SK-N-SH (cell line): ENCODE measurements at regions not wholly inside any gene's neighbourhood (a gene's known extent, or its start where the extent isn't known, plus 50 kb on each side); places are given as distances from the start of the nearest gene placed in this dataset.
"Not testable (repeated sequence)": the region's sequence is repeated elsewhere in the genome, so short reads cannot be mapped to it uniquely, and the experiment has no call there.

Experiments used
- CTCF ChIA-PET: fragments of 300-600, 350-600 bp; formaldehyde crosslinking; extraction: SDS; loops from one replicate; lab custom pipeline; 2021; lab: Yijun Ruan, JAX
- POLR2A ChIA-PET: fragments of 350-600 bp; sonication (Branson Sonifier 250); formaldehyde crosslinking; extraction: SDS; loops from one replicate; lab custom pipeline; 2020; ENCODE audit warnings: antibody characterized with exemption, inconsistent platforms; lab: Yijun Ruan, JAX
- DNase-seq: peaks from one replicate; pipeline ENCODE4 v3.0.0; 2012
- H2AFZ ChIP-seq: fragments of 200-600 bp; sonication (generic); 2 replicates; pipeline ENCODE4 v1.8.1; 2016; ENCODE audit warnings: antibody characterized with exemption, mild to moderate bottlenecking, low read depth
- H3F3A ChIP-seq: fragments of 200-600 bp; sonication (generic); replicated peaks from 2 replicates; pipeline ENCODE3; 2016; ENCODE audit warnings: antibody characterized with exemption, mild to moderate bottlenecking; ENCODE audit not compliant: insufficient read depth
- H3K27ac ChIP-seq, 2 experiments: fragments of 200-500 bp in 1 of 2; fragments of 200-600 bp in 1 of 2; sonication (Bioruptor generic) in 1 of 2; sonication (generic), shearing (Covaris generic) in 1 of 2; 2 replicates each; pipeline versions ENCODE4 v1.5.1 to v1.6.1; 2014 to 2016; ENCODE audit warnings: low read depth in 2 of 2, inconsistent platforms in 1 of 2, low read length in 1 of 2, mild to moderate bottlenecking in 1 of 2, mixed read lengths in 1 of 2
- H3K27me3 ChIP-seq: fragments of 200-600 bp; sonication (generic), shearing (Covaris generic); 2 replicates; pipeline ENCODE4 v1.6.1; 2016; ENCODE audit warnings: mixed run types; ENCODE audit not compliant: insufficient read depth
- H3K36me3 ChIP-seq, 2 experiments: fragments of 200-500 bp in 1 of 2; fragments of 200-600 bp in 1 of 2; sonication (Bioruptor generic) in 1 of 2; sonication (generic) in 1 of 2; replicated peaks in 1 of 2; 2 replicates each; pipeline versions ENCODE3 to v1.5.1; 2014 to 2016; ENCODE audit warnings: low read length in 1 of 2, mild to moderate bottlenecking in 1 of 2; ENCODE audit not compliant: insufficient read depth in 2 of 2, control insufficient read depth in 1 of 2
- H3K4me1 ChIP-seq, 2 experiments: fragments of 200-500 bp in 1 of 2; fragments of 200-600 bp in 1 of 2; sonication (Bioruptor generic) in 1 of 2; sonication (generic), shearing (Covaris generic) in 1 of 2; 2 replicates each; pipeline versions ENCODE4 v1.5.1 to v1.6.1; 2014 to 2016; ENCODE audit warnings: low read depth in 1 of 2, low read length in 1 of 2, mixed run types in 1 of 2; ENCODE audit not compliant: insufficient read depth in 2 of 2, control insufficient read depth in 1 of 2
- H3K4me2 ChIP-seq: fragments of 200-600 bp; sonication (generic), shearing (Covaris generic); 2 replicates; pipeline ENCODE4 v1.6.1; 2017; ENCODE audit warnings: mixed run types
- H3K4me3 ChIP-seq, 2 experiments: fragments of 200-500 bp in 1 of 2; fragments of 200-600 bp in 1 of 2; sonication (Bioruptor generic) in 1 of 2; sonication (generic), shearing (Covaris generic) in 1 of 2; 2 replicates each; pipeline versions ENCODE4 v1.5.1 to v1.8.1; 2014 to 2016; ENCODE audit warnings: low read depth in 2 of 2, inconsistent platforms in 1 of 2, low read length in 1 of 2, mild to moderate bottlenecking in 1 of 2, mixed read lengths in 1 of 2, moderate library complexity in 1 of 2
- H3K79me2 ChIP-seq: fragments of 200-600 bp; sonication (generic); 2 replicates; pipeline ENCODE4 v1.8.1; 2017; ENCODE audit warnings: mild to moderate bottlenecking; ENCODE audit not compliant: insufficient read depth
- H3K9ac ChIP-seq: fragments of 200-600 bp; sonication (generic); 2 replicates; pipeline ENCODE4 v1.6.1; 2017; ENCODE audit warnings: mixed run types
- H3K9me2 ChIP-seq: fragments of 200-600 bp; sonication (generic); 2 replicates; pipeline ENCODE4 v1.6.1; 2017; ENCODE audit warnings: mixed run types
- H3K9me3 ChIP-seq: fragments of 200-600 bp; sonication (generic); 2 replicates; pipeline ENCODE4 v1.6.1; 2017; ENCODE audit warnings: mixed run types, mild to moderate bottlenecking, moderate library complexity
- H4K20me1 ChIP-seq: fragments of 200-600 bp; sonication (generic); 2 replicates; pipeline ENCODE4 v1.6.1; 2017; ENCODE audit warnings: mild to moderate bottlenecking, mixed run types; ENCODE audit not compliant: insufficient read depth
- CTCF ChIP-seq: fragments of 200-600 bp; sonication (generic); IDR thresholded peaks from 2 replicates; pipeline ENCODE4 v1.6.1; 2017; ENCODE audit warnings: antibody characterized with exemption, mild to moderate bottlenecking, moderate library complexity
- FOSL2 ChIP-seq: IDR thresholded peaks from 2 replicates; pipeline ENCODE4 v1.4.0; 2012; ENCODE audit warnings: low read depth, mild to moderate bottlenecking, moderate library complexity, borderline replicate concordance
- GABPA ChIP-seq: IDR thresholded peaks from 2 replicates; pipeline ENCODE4 v1.4.0; 2012; ENCODE audit warnings: low read depth, mild to moderate bottlenecking
- JUND ChIP-seq: IDR thresholded peaks from 2 replicates; pipeline ENCODE4 v1.4.0; 2012
- MAX ChIP-seq: IDR thresholded peaks from 2 replicates; pipeline ENCODE4 v1.4.0; 2012; ENCODE audit warnings: low read depth
- MXI1 ChIP-seq: IDR thresholded peaks from 2 replicates; pipeline ENCODE4 v1.6.1; 2012; ENCODE audit warnings: mild to moderate bottlenecking, low read depth, low read length, improper control_type of control experiment
- NRF1 ChIP-seq: IDR thresholded peaks from 2 replicates; pipeline ENCODE4 v1.6.1; 2012; ENCODE audit warnings: low read depth, mild to moderate bottlenecking, low read length
- PBX3 ChIP-seq: IDR thresholded peaks from 2 replicates; pipeline ENCODE4; 2012
- POLR2AphosphoS5 ChIP-seq: IDR thresholded peaks from 2 replicates; pipeline ENCODE4 v1.6.1; 2012; ENCODE audit warnings: low read depth, low read length
- RCOR1 ChIP-seq: fragments of 150-350 bp; IDR thresholded peaks from 2 replicates; pipeline ENCODE4 v1.6.1; 2017; ENCODE audit warnings: antibody characterized with exemption, low read length
- RFX5 ChIP-seq: IDR thresholded peaks from 2 replicates; pipeline ENCODE4 v1.6.1; 2012; ENCODE audit warnings: mild to moderate bottlenecking, improper control_type of control experiment, low read length
- RXRA ChIP-seq: IDR thresholded peaks from 2 replicates; pipeline ENCODE4 v1.4.0; 2012; ENCODE audit warnings: low read depth, mild to moderate bottlenecking, borderline replicate concordance
- SMC3 ChIP-seq: IDR thresholded peaks from 2 replicates; pipeline ENCODE4 v1.6.1; 2012; ENCODE audit warnings: low read depth, low read length, improper control_type of control experiment
- TAF1 ChIP-seq: IDR thresholded peaks from 2 replicates; pipeline ENCODE4 v1.6.1; 2012; ENCODE audit warnings: low read depth, mild to moderate bottlenecking, low read length, moderate library complexity, borderline replicate concordance
- USF1 ChIP-seq: IDR thresholded peaks from 2 replicates; pipeline ENCODE4 v1.4.0; 2012; ENCODE audit warnings: low read depth, borderline replicate concordance
- USF2 ChIP-seq: fragments of 150-350 bp; IDR thresholded peaks from 2 replicates; pipeline ENCODE4 v1.6.1; 2017; ENCODE audit warnings: antibody characterized with exemption, low read length, low read depth, borderline replicate concordance
- ZBTB33 ChIP-seq: IDR thresholded peaks from 2 replicates; pipeline ENCODE4 v1.4.0; 2012; ENCODE audit warnings: low read depth, borderline replicate concordance
- WGBS: methylation state at CpG from one replicate; pipeline ENCODE4 v1.1.6; 2017; ENCODE audit warnings: low lambda C conversion rate; 5-methylcytosine and 5-hydroxymethylcytosine counted together

- CTCF ChIA-PET, H3K4me3 ChIP-seq, H3K9me3 ChIP-seq, H4K20me1 ChIP-seq, H3K9me2 ChIP-seq, H3F3A ChIP-seq, POLR2A ChIA-PET, H3K27ac ChIP-seq, H3K36me3 ChIP-seq, H3K4me1 ChIP-seq, H3K9ac ChIP-seq, H3K4me2 ChIP-seq, DNase-seq, H3K79me2 ChIP-seq, H3K27me3 ChIP-seq, H2AFZ ChIP-seq: not testable (repeated sequence)
- WGBS, result 40% methylated on average over 6 of the region's 8 CpGs
Observed at GRCh38 chr4:160365383-160365782, 1262.5 kb downstream of the RAPGEF2 start.

- Histone ChIP-seq H3K4me1 (no peaks in the 10 kb centered on the region), H3K4me3 (no peak overlapping the region), H3K9me3 (no peaks in the 10 kb centered on the region), H3F3A (no peaks in the 10 kb centered on the region), H3K27ac (no peak overlapping the region), H3K36me3 (no peaks in the 10 kb centered on the region), H3K4me2 (no peak overlapping the region), H3K9me2 (no peaks in the 10 kb centered on the region), H3K79me2 (no peaks in the 10 kb centered on the region), H3K27me3 (no peaks in the 10 kb centered on the region), H4K20me1 (no peaks in the 10 kb centered on the region), H3K9ac (no peak overlapping the region), H2AFZ (no peak overlapping the region)
- POLR2A ChIA-PET, result no interaction called here
- CTCF ChIA-PET, result interaction anchor here (0.7 kb wide), 1 partner anchor 1799 kb away, joined by 3 read pairs; no protein-coding TSS in a partner anchor
- no peak for DNase-seq
- no peak for TF ChIP-seq SMC3
- TF ChIP-seq NRF1, result no peak
- TF ChIP-seq RCOR1, result no peak
- TF ChIP-seq USF2, result no peak
- 13% methylated on average over 2 of the region's 2 CpGs for WGBS
Observed at GRCh38 chr4:160370046-160370445, 1267.2 kb downstream of the RAPGEF2 start.

- Histone ChIP-seq H3K9me3 (no peaks in the 10 kb centered on the region), H3K36me3 (no peaks in the 10 kb centered on the region), H3K27ac (no peak overlapping the region), H3F3A (no peaks in the 10 kb centered on the region), H2AFZ (no peak overlapping the region), H3K79me2 (no peaks in the 10 kb centered on the region), H3K4me3 (no peak overlapping the region), H3K4me2 (no peak overlapping the region), H3K27me3 (no peaks in the 10 kb centered on the region), H3K9me2 (no peaks in the 10 kb centered on the region), H3K4me1 (no peaks in the 10 kb centered on the region), H3K9ac (no peak overlapping the region), H4K20me1 (no peaks in the 10 kb centered on the region)
- POLR2A ChIA-PET, result no interaction called here
- CTCF ChIA-PET, result interaction anchor here (1.1 kb wide), 1 partner anchor 14 kb away, joined by 3 read pairs; no protein-coding TSS in a partner anchor
- no peak for DNase-seq
- TF ChIP-seq RFX5 (no peak), TAF1 (no peak), ZBTB33 (no peak), MAX (no peak), JUND (no peak), USF1 (no peak), FOSL2 (no peak), RXRA (no peak), PBX3 (no peak), POLR2AphosphoS5 (no peak), CTCF (no peak), GABPA (no peak), MXI1 (no peak)
- WGBS, result 9% methylated on average over 1 of the region's 1 CpG
Observed at GRCh38 chr4:160371446-160371845, 1268.6 kb downstream of the RAPGEF2 start.
